Forelimb muscle (tissue), 1 donor: ENCODE measurements at regions not wholly inside any gene's neighbourhood (a gene's known extent, or its start where the extent isn't known, plus 50 kb on each side); places are given as distances from the start of the nearest gene placed in this dataset.
A peak's percentile ranks its signal among the peaks of the same experiment; 100 is the strongest.
"Not testable (repeated sequence)": the region's sequence is repeated elsewhere in the genome, so short reads cannot be mapped to it uniquely, and the experiment has no call there.

Source experiments
- DNase-seq: peaks from one replicate; pipeline ENCODE4 v3.0.0-alpha.2; 2013; ENCODE audit warnings: low read depth

- no peak for DNase-seq
Observed at GRCh38 chr11:22441831-22442230, 103.7 kb downstream of the SLC17A6 start.

- not testable (repeated sequence) for DNase-seq
Observed at GRCh38 chr11:22435582-22435981, 97.4 kb downstream of the SLC17A6 start.

- DNase-seq = no peak
Observed at GRCh38 chr11:22433517-22433916, 95.3 kb downstream of the SLC17A6 start.

DNA sequence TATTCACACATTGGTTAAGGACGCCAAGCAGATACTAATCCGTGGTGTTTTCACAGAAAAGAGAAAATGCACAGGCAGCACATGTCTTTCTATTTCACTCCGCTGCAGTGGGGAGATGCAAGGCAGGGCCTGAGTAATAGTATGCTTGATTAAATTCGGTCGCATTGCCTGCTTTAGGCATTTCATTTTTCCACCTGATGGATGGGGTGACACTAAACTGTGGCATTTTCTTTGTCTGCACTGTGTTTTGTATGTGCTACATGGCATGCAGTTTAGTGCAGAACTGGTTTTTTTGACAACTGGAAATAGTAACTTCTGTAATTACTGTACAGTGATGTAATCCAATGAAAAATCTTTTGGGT is 94.9 kb downstream of the SLC17A6 start:
- DNase-seq = no peak

DNA sequence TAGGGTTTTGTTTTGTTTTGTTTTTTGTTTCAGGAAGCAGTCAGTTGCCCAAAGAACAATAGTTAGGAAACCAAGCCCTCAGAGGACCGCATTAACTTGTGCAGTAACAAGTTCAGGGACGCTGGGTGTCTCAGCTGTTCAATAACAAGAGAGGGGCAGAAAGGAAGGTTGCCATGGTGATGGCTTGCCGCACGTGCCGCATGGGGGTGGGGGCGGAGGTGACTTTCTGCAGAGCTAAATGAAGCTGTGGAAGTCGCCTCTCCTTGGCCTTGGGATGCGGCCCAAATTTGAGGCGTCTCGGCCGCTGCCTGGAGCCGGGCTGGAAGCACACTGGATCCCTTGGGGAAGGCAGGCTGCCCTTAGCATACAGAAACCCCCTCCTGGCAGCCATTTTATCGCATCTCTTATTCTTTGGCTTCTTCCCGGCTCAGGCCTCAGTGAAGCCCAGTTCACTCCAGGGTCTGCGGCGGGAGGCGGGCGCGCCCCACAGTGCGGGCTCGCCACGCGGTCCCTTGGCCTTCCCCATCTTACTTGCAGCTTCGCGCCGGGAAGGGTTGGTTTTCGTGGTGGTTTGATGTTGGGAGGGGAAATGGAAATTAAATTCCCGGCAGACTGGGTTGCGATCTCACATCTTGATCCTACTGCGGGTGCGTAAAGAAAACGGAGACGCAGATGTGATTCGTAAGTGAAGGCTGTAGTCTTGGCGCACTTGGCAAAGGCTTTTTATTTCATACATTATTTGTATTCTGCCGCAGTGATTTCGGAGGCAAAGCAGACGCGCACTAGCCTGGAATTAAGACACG is 94.3 kb downstream of the SLC17A6 start:
- peak; percentile 58 for DNase-seq

DNA sequence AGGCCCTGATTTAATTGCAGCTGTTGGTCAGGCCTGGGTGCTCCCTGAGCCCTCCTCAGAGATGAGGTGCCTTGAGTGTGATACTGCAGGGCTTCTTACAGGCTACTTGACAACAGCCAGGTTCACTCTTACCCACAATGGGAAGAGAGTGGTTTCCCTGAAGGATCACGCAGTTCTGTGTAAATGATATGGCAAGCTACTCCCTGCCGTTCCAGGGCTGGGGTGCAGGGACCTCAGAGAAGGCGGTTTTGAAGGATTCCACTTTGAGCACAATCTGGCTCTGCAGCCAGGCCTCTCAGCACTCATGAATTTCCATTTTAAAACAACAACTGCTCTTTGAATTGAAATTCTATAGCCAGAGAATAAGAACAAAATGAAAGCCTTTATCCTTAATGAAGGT is 92.9 kb downstream of the SLC17A6 start:
- DNase-seq = no peak

GRCh38 chr11:22430639-22431038 is 92.5 kb downstream of the SLC17A6 start:
- DNase-seq = no peak

DNA sequence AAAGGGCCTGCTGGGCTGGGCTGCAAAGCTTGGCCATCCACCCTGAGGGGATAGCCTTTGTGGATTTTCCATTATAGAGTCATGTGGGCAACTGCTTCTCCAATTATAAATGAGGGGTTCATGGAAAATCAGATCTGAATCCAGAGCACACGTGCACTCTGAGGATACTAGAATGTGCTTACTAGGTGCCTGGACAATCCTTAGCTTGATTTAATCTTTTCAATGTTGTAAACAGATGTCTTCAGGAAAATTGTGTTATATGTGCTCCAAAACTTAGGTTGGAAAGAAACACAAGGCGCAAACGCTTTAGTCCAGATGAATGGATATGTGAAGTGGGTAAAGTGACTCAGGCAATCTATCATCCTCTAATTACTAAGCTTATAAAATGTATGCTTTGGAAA is 92.0 kb downstream of the SLC17A6 start:
- DNase-seq = peak; percentile 34
